Fibroblast of lung (primary cell): ENCODE measurements at regions not wholly inside any gene's neighbourhood (a gene's known extent, or its start where the extent isn't known, plus 50 kb on each side); places are given as distances from the start of the nearest gene placed in this dataset.

Experiments used
- CTCF ChIP-seq, 2 donors: IDR thresholded peaks in 1 of 2; conservative IDR thresholded peaks in 1 of 2; 1 replicate in 1 of 2; 2 replicates in 1 of 2; pipeline ENCODE4 v1.5.1; 2011 to 2012; ENCODE audit warnings: low read length in 2 of 2, control low read depth in 1 of 2, inconsistent platforms in 1 of 2, low read depth in 1 of 2, mild to moderate bottlenecking in 1 of 2
- EZH2 ChIP-seq: IDR thresholded peaks from 2 replicates; pipeline ENCODE4 v1.5.1; 2012; ENCODE audit warnings: low read length, control low read depth, mild to moderate bottlenecking; ENCODE audit errors: missing control alignments

GRCh38 chr7:46089281-46089680 lies 168.2 kb upstream of the IGFBP3 start:
- no peak for TF ChIP-seq CTCF (conservative IDR thresholded peaks at IDR 0.05 in 1 of 2, IDR thresholded peaks at IDR 0.05 in 1 of 2; ENCODE audit: low read depth in 1 of 2, low read length in 2 of 2)
- no peak for TF ChIP-seq EZH2
